GM10266 (cell line): ENCODE measurements at regions not wholly inside any gene's neighbourhood (a gene's known extent, or its start where the extent isn't known, plus 50 kb on each side); places are given as distances from the start of the nearest gene placed in this dataset.

ENCODE experiments used
- DNase-seq: peaks from one replicate; pipeline ENCODE4 v3.0.0; 2012; ENCODE audit errors: extremely low spot score
- TF ChIP-seq, protein P1 (sequence below): IDR thresholded peaks from 2 replicates; pipeline ENCODE4 v1.5.1; 2012; ENCODE audit warnings: mild to moderate bottlenecking, low read depth; ENCODE audit not compliant: control insufficient read depth, insufficient read depth; ENCODE audit errors: missing control alignments

- TF ChIP-seq, protein P1, sequence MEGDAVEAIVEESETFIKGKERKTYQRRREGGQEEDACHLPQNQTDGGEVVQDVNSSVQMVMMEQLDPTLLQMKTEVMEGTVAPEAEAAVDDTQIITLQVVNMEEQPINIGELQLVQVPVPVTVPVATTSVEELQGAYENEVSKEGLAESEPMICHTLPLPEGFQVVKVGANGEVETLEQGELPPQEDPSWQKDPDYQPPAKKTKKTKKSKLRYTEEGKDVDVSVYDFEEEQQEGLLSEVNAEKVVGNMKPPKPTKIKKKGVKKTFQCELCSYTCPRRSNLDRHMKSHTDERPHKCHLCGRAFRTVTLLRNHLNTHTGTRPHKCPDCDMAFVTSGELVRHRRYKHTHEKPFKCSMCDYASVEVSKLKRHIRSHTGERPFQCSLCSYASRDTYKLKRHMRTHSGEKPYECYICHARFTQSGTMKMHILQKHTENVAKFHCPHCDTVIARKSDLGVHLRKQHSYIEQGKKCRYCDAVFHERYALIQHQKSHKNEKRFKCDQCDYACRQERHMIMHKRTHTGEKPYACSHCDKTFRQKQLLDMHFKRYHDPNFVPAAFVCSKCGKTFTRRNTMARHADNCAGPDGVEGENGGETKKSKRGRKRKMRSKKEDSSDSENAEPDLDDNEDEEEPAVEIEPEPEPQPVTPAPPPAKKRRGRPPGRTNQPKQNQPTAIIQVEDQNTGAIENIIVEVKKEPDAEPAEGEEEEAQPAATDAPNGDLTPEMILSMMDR: no peak
Measured at GRCh38 chr1:75984781-75985180, 52.6 kb upstream of the ASB17 start.

DNA sequence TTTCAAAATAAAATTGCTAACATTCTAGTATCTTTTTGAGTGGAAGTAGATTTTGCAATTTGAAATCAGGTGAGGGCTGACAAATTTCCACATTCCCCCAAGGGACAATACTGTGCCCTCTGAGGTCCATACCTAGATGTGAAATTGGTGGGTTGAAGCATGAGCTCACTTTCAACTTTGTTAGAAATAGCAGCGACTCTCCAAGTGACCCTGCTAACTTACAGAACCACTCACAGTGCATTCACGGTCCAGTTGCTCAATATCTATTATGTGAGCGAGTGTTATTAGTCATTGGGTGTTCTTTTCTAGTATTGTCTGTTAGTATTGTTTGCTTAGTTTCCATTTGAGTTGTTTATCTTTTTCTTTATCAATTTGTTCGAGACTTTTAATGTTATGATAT is 53.6 kb upstream of the ASB17 start:
- TF ChIP-seq, protein P1: no peak
- peak; percentile 53 for DNase-seq

More at GRCh38 chr1:75984781-75985180, 52.6 kb upstream of the ASB17 start:
- no peak for DNase-seq

- no peak for DNase-seq
- TF ChIP-seq, protein P1: no peak
Measured at GRCh38 chr1:75986478-75986877, 54.3 kb upstream of the ASB17 start.

DNA sequence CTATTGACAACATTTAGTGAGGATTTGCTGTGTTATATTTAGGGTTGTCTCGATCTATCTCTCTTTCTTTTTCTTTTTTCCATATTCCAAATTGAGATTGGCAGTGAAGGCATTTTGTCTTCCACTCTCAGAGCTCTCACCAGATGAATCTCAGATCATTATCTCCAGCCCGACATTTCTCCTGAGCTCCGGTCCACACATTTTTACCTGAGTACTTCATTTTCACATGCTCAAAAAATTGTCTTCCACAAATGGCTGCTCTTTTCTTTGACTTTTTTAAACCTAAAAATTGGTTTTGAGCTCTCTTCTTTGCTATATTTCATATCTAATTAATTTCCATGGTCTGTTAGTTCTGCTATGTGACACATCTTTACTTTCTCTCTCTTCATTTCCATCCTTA is 56.9 kb upstream of the ASB17 start:
- TF ChIP-seq, protein P1: no peak

GRCh38 chr1:75990686-75991085 is 58.5 kb upstream of the ASB17 start:
- DNase-seq: no peak
- TF ChIP-seq, protein P1: no peak

More for the DNA sequence above, 56.9 kb upstream of the ASB17 start:
- DNase-seq: no peak

- DNase-seq: peak; percentile 46
- TF ChIP-seq, protein P1: peak; percentile 77
Measured at GRCh38 chr1:75991497-75992114, 59.4 kb upstream of the ASB17 start.

- DNase-seq: no peak
- TF ChIP-seq, protein P1: no peak
Measured at GRCh38 chr1:75992312-75992711, 60.1 kb upstream of the ASB17 start.
